H9 (cell line): ENCODE measurements at regions not wholly inside any gene's neighbourhood (a gene's known extent, or its start where the extent isn't known, plus 50 kb on each side); places are given as distances from the start of the nearest gene placed in this dataset.

ENCODE experiments used
- DNase-seq: peaks from one replicate; pipeline ENCODE4 v3.0.0-alpha.2; 2017
- H2AFZ ChIP-seq: one replicate; pipeline ENCODE4 v1.6.1; 2013; ENCODE audit warnings: mild to moderate bottlenecking, low read length, control low read depth, moderate library complexity
- H2AK5ac ChIP-seq: 2 replicates; pipeline ENCODE4 v1.6.1; 2013; ENCODE audit warnings: low read length, control low read depth, mixed read lengths; ENCODE audit not compliant: insufficient read length
- H2BK120ac ChIP-seq: one replicate; pipeline ENCODE4 v1.6.1; 2013; ENCODE audit warnings: low read depth, mild to moderate bottlenecking, low read length, control low read depth, inconsistent platforms; ENCODE audit not compliant: poor library complexity, severe bottlenecking
- H2BK12ac ChIP-seq: 2 replicates; pipeline ENCODE4 v1.6.1; 2013; ENCODE audit warnings: low read length, control low read depth, mixed read lengths, low read depth; ENCODE audit not compliant: insufficient read length
- H2BK15ac ChIP-seq: 2 replicates; pipeline ENCODE4 v1.6.1; 2013; ENCODE audit warnings: low read depth, low read length, control low read depth
- H2BK20ac ChIP-seq: one replicate; pipeline ENCODE4 v1.6.1; 2013; ENCODE audit warnings: low read depth, mild to moderate bottlenecking, low read length, control low read depth, inconsistent platforms; ENCODE audit not compliant: poor library complexity, severe bottlenecking
- H2BK5ac ChIP-seq: 2 replicates; pipeline ENCODE4 v1.6.1; 2013; ENCODE audit warnings: low read length, control low read depth, mixed read lengths; ENCODE audit not compliant: insufficient read length
- H3K14ac ChIP-seq: 2 replicates; pipeline ENCODE4 v1.6.1; 2013; ENCODE audit warnings: low read length, control low read depth; ENCODE audit not compliant: insufficient read depth
- H3K18ac ChIP-seq: 2 replicates; pipeline ENCODE4 v1.6.1; 2013; ENCODE audit warnings: low read depth, mild to moderate bottlenecking, mixed read lengths, low read length, control low read depth; ENCODE audit not compliant: insufficient read length
- H3K23ac ChIP-seq: 2 replicates; pipeline ENCODE4 v1.6.1; 2013; ENCODE audit warnings: low read length, control low read depth, mixed read lengths, low read depth; ENCODE audit not compliant: insufficient read length
- H3K23me2 ChIP-seq: 2 replicates; pipeline ENCODE4 v1.6.1; 2013; ENCODE audit warnings: low read depth, mild to moderate bottlenecking, mixed read lengths, low read length, control low read depth; ENCODE audit not compliant: insufficient read length, poor library complexity, severe bottlenecking
- H3K27ac ChIP-seq: 2 replicates; pipeline ENCODE4 v1.5.1; 2013; ENCODE audit warnings: low read length, control low read depth, mixed read lengths, low read depth; ENCODE audit not compliant: insufficient read length
- H3K27me3 ChIP-seq: 2 replicates; pipeline ENCODE4 v1.6.1; 2013; ENCODE audit warnings: low read length, control low read depth, inconsistent platforms; ENCODE audit not compliant: insufficient read depth
- H3K4ac ChIP-seq: 2 replicates; pipeline ENCODE4 v1.6.1; 2013; ENCODE audit warnings: low read depth, mild to moderate bottlenecking, control low read depth, inconsistent platforms, low read length, moderate library complexity
- H3K4me1 ChIP-seq: 2 replicates; pipeline ENCODE4 v1.6.1; 2013; ENCODE audit warnings: low read length, control low read depth, inconsistent platforms; ENCODE audit not compliant: insufficient read depth
- H3K4me2 ChIP-seq: 2 replicates; pipeline ENCODE4 v1.6.1; 2013; ENCODE audit warnings: low read length, control low read depth, mixed read lengths; ENCODE audit not compliant: insufficient read length, insufficient read depth
- H3K56ac ChIP-seq: 2 replicates; pipeline ENCODE4 v1.6.1; 2013; ENCODE audit warnings: low read depth, mild to moderate bottlenecking, mixed read lengths, low read length, control low read depth; ENCODE audit not compliant: insufficient read length
- H3K79me1 ChIP-seq: 2 replicates; pipeline ENCODE4 v1.6.1; 2013; ENCODE audit warnings: low read depth, mild to moderate bottlenecking, moderate library complexity, low read length, control low read depth, inconsistent platforms; ENCODE audit not compliant: insufficient read depth, poor library complexity, severe bottlenecking
- H3K79me2 ChIP-seq: 2 replicates; pipeline ENCODE4 v1.6.1; 2013; ENCODE audit warnings: low read length, control low read depth, inconsistent platforms; ENCODE audit not compliant: insufficient read depth
- H3K9ac ChIP-seq: 2 replicates; pipeline ENCODE4 v1.6.1; 2013; ENCODE audit warnings: low read length, control low read depth, mixed read lengths; ENCODE audit not compliant: insufficient read length; ENCODE audit errors: extremely low read depth
- H3K9me3 ChIP-seq: one replicate; pipeline ENCODE4 v1.6.1; 2013; ENCODE audit warnings: low read depth, low read length, inconsistent platforms; ENCODE audit not compliant: control insufficient read depth
- H3T11ph ChIP-seq: one replicate; pipeline ENCODE4 v1.6.1; 2013; ENCODE audit warnings: mild to moderate bottlenecking, low read length, control low read depth, inconsistent platforms
- H4K20me1 ChIP-seq: one replicate; pipeline ENCODE4 v1.6.1; 2013; ENCODE audit not compliant: control insufficient read depth, insufficient read length, insufficient read depth
- H4K5ac ChIP-seq: 2 replicates; pipeline ENCODE4 v1.6.1; 2013; ENCODE audit warnings: low read depth, mild to moderate bottlenecking, mixed read lengths, low read length, control low read depth; ENCODE audit not compliant: insufficient read length
- H4K8ac ChIP-seq: replicated peaks from 2 replicates; pipeline ENCODE4 v1.6.1; 2013; ENCODE audit warnings: low read length, control low read depth, mixed read lengths, low read depth; ENCODE audit not compliant: insufficient read length
- H4K91ac ChIP-seq: 2 replicates; pipeline ENCODE4 v1.6.1; 2013; ENCODE audit warnings: low read depth, mild to moderate bottlenecking, moderate library complexity, mixed read lengths, low read length, control low read depth; ENCODE audit not compliant: insufficient read length
- H3K27ac Mint-ChIP-seq, 3 experiments: 2 replicates in 2 of 3; 3 replicates in 1 of 3; pipeline ENCODE4 v1.8.0; 2020 to 2021; ENCODE audit warnings: mixed read lengths in 3 of 3, mild to moderate bottlenecking in 1 of 3, moderate library complexity in 1 of 3
- H3K27me3 Mint-ChIP-seq: 2 replicates; pipeline ENCODE4 v1.8.0; 2021; ENCODE audit warnings: low read depth, mild to moderate bottlenecking, moderate library complexity, mixed read lengths
- H3K36me3 Mint-ChIP-seq, 3 experiments: 2 replicates in 2 of 3; 3 replicates in 1 of 3; pipeline ENCODE4 v1.8.0; 2020 to 2021; ENCODE audit warnings: low read depth in 3 of 3, mixed read lengths in 3 of 3; ENCODE audit not compliant: insufficient read depth in 1 of 3
- H3K4me1 Mint-ChIP-seq, 2 experiments: 2 replicates each; pipeline ENCODE4 v1.8.0; 2020; ENCODE audit warnings: mixed read lengths in 2 of 2
- H3K4me3 Mint-ChIP-seq, 2 experiments: 2 replicates in 1 of 2; 3 replicates in 1 of 2; pipeline ENCODE4 v1.8.0; 2020 to 2021; ENCODE audit warnings: mild to moderate bottlenecking in 2 of 2, mixed read lengths in 2 of 2, moderate library complexity in 1 of 2
- H3K9me3 Mint-ChIP-seq, 2 experiments: 2 replicates in 1 of 2; 3 replicates in 1 of 2; pipeline ENCODE4 v1.8.0; 2020; ENCODE audit warnings: mild to moderate bottlenecking in 2 of 2, mixed read lengths in 2 of 2, moderate library complexity in 1 of 2
- CTCF ChIP-seq: fragments of 200-600 bp; sonication (generic); conservative IDR thresholded peaks from 3 replicates; pipeline ENCODE4 v1.8.0; 2021; ENCODE audit warnings: antibody characterized with exemption, mild to moderate bottlenecking
- WGBS: extraction: QIAGEN DNeasy Blood & Tissue Kit; methylation state at CpG from one replicate; pipeline ENCODE4 v1.1.7; 2013; ENCODE audit warnings: missing lambda C conversion rate, low lambda C conversion rate, mixed read lengths; ENCODE audit not compliant: insufficient read length; ENCODE audit errors: extremely low coverage; 5-methylcytosine and 5-hydroxymethylcytosine counted together

GRCh38 chr15:95929232-95929846 is 401.2 kb upstream of the NR2F2 start:
- H3K27ac Mint-ChIP-seq: no peak overlapping the region
- no peak overlapping the region for H3K4me3 Mint-ChIP-seq
- H3K23me2 ChIP-seq: no peaks in the 10 kb centered on the region
- no peak for TF ChIP-seq CTCF
- H4K91ac ChIP-seq: no peak overlapping the region
- no peaks in the 10 kb centered on the region for H3K79me2 ChIP-seq
- no peaks in the 10 kb centered on the region for H3K36me3 Mint-ChIP-seq
- H2AK5ac ChIP-seq: no peak overlapping the region
- H3K4me1 ChIP-seq: no peaks in the 10 kb centered on the region
- no peak overlapping the region for H3K56ac ChIP-seq
- no peak overlapping the region for H2BK15ac ChIP-seq
- no peak overlapping the region for H3K4me2 ChIP-seq
- no peaks in the 10 kb centered on the region for H3K9me3 ChIP-seq
- no peak overlapping the region for H2BK12ac ChIP-seq
- no peak overlapping the region for H3K14ac ChIP-seq
- no peaks in the 10 kb centered on the region for H3K9me3 Mint-ChIP-seq
- no peaks in the 10 kb centered on the region for H4K20me1 ChIP-seq
- DNase-seq: no peak
- H3K9ac ChIP-seq: no peak overlapping the region
- no peak overlapping the region for H3T11ph ChIP-seq
- no CpG with 5 or more reads among the region's 7 CpGs for WGBS
- no peak overlapping the region for H3K27ac ChIP-seq
- H2AFZ ChIP-seq: no peak overlapping the region
- H4K5ac ChIP-seq: no peak overlapping the region
- H2BK120ac ChIP-seq: no peak overlapping the region
- no peak overlapping the region for H3K18ac ChIP-seq
- H3K27me3 ChIP-seq: no peaks in the 10 kb centered on the region
- H3K4me1 Mint-ChIP-seq: no peaks in the 10 kb centered on the region
- no peaks in the 10 kb centered on the region for H3K79me1 ChIP-seq
- H3K23ac ChIP-seq: no peak overlapping the region
- H2BK20ac ChIP-seq: no peak overlapping the region
- no peak overlapping the region for H4K8ac ChIP-seq
- peaks cover 9% of the 10 kb centered on the region for H3K27me3 Mint-ChIP-seq
- H3K4ac ChIP-seq: no peak overlapping the region
- H2BK5ac ChIP-seq: no peak overlapping the region
